ENCODE measurements at regions not wholly inside any gene's neighbourhood (a gene's known extent, or its start where the extent isn't known, plus 50 kb on each side); places are given as distances from the start of the nearest gene placed in this dataset.

- H3K27me3 ChIP-seq = no peaks in the 10 kb centered on the region
- no peaks in the 10 kb centered on the region for H3K9me3 ChIP-seq
- H3K4me3 ChIP-seq = no peak overlapping the region
- no peaks in the 10 kb centered on the region for H3K36me3 ChIP-seq (ENCODE audit: low read depth, missing control alignments)
- no peaks in the 10 kb centered on the region for H3K4me1 ChIP-seq
- intact Hi-C loops (cut with DNase I; ENCODE audit: low total_unique reads) = no loop called here
- DNase-seq = no peak
- H3K27ac ChIP-seq = no peak overlapping the region
- TF ChIP-seq CTCF (IDR thresholded peaks at IDR 0.05) = no peak
- no peak for TF ChIP-seq POLR2A (IDR thresholded peaks at IDR 0.05)
These were observed 161.7 kb downstream of the OPA1 start for GRCh38 chr3:193754719-193755118.

DNA sequence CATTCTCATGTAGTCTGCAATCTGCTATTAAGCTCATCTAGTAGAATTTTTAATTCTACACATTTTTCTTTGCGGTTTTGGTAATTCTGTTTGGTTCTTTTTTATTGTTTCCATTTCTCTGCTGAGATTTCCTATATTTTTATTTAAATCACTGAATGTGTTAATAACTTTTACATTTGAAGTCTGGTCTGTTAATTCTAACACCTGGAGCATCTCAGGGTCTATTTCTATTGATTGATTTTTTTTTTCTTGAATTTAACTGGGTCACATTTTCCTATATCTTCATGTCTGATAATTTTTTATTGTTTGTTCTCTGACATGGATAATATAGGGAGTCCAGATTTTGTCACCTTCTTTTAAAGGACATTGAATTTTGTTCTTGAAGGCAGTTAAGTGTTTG lies 163.5 kb downstream of the OPA1 start:
- Histone ChIP-seq H3K27me3 (no peaks in the 10 kb centered on the region), H3K9me3 (no peaks in the 10 kb centered on the region), H3K4me1 (no peaks in the 10 kb centered on the region), H3K4me3 (no peak overlapping the region), H3K27ac (no peak overlapping the region), H3K36me3 (ENCODE audit: low read depth, missing control alignments) (no peaks in the 10 kb centered on the region)
- DNase-seq = no peak
- intact Hi-C loops (cut with DNase I; ENCODE audit: low total_unique reads) = no loop called here
- TF ChIP-seq POLR2A (IDR thresholded peaks at IDR 0.05) = no peak
- no peak for TF ChIP-seq CTCF (IDR thresholded peaks at IDR 0.05)
- WGBS, 2 donors = 92 to 98% methylated on average over 1 of the region's 1 CpG

DNA sequence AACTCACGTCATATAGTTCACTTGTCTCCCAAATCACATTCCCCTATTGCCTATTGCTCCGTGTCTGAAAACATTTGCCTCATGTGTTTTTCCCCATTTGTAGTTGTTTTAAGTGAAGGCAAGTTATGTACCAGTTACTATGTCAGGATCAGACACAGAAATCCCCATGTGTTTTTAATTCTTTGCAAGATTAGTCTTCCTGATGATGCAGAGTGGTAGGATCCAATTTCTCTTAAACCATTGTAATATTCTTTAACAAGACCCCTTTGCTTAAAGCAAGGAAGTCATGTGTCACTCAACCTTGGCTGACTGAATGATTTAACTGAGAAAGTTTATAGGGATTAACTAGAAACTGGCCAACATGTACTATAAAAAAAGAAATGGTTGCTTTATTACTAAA lies 164.4 kb downstream of the OPA1 start:
- no peak overlapping the region for H3K27ac ChIP-seq
- DNase-seq = no peak
- TF ChIP-seq POLR2A (IDR thresholded peaks at IDR 0.05) (no peak), CTCF (IDR thresholded peaks at IDR 0.05) (no peak)
- intact Hi-C loops (cut with DNase I; ENCODE audit: low total_unique reads) = no loop called here
- no peaks in the 10 kb centered on the region for H3K9me3 ChIP-seq
- H3K27me3 ChIP-seq = no peaks in the 10 kb centered on the region
- H3K36me3 ChIP-seq (ENCODE audit: low read depth, missing control alignments) = no peaks in the 10 kb centered on the region
- no peaks in the 10 kb centered on the region for H3K4me1 ChIP-seq
- no peak overlapping the region for H3K4me3 ChIP-seq
- WGBS, 2 donors = 90 to 98% methylated on average over 2 of the region's 2 CpGs

DNA sequence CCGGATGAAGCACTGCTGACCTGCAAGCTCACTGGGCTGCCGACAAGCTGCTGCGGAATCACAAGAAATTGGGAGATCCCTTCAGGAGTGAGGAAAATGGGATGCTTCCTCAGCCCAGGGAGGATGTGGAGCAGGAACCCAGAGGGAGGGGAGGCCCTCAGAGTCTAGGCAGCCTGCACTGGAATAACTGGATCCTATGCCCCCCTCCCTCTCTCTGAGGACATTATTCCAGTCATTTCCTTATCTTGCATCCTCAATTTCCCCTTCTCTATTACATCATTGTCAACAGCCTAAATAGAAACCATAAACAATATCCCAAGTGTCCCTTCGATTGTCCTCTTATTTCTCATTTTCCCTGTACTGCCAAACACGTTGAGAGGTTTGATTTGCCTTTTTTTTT lies 169.0 kb downstream of the OPA1 start:
- intact Hi-C loops (cut with DNase I; ENCODE audit: low total_unique reads) = no loop called here
- TF ChIP-seq POLR2A (IDR thresholded peaks at IDR 0.05) (no peak), CTCF (IDR thresholded peaks at IDR 0.05) (no peak)
- H3K4me1 ChIP-seq = peaks cover 5% of the 10 kb centered on the region

DNA sequence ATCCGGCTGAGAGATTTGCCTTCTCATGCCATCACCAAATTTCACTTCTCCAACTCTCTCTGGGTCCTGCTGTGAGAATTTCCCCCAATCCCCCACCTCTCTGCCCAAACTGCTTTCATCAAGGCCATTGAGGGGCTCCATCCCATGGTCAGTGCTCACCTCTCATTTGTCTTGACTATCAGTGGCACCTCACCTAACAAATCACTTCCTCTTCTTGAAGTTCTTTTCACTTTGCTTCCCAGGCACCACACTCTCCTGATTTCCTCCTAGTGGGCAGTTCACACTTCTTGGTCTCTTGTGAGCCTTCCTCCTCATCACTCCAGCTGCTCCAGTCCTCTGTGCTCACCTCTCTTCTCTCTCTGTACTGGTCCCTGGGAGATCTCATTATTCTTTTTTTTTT lies 169.6 kb downstream of the OPA1 start:
- Histone ChIP-seq H3K36me3 (ENCODE audit: low read depth, missing control alignments) (no peaks in the 10 kb centered on the region), H3K27me3 (no peaks in the 10 kb centered on the region), H3K4me3 (no peak overlapping the region), H3K27ac (no peak overlapping the region), H3K4me1 (peaks cover 5% of the 10 kb centered on the region), H3K9me3 (no peaks in the 10 kb centered on the region)
- intact Hi-C loops (cut with DNase I; ENCODE audit: low total_unique reads) = no loop called here
- no peak for TF ChIP-seq POLR2A (IDR thresholded peaks at IDR 0.05)
- no peak for TF ChIP-seq CTCF (IDR thresholded peaks at IDR 0.05)
- no peak for DNase-seq
- 96 to 100% methylated on average over 1 of the region's 1 CpG for WGBS, 2 donors

More for the DNA sequence above, 169.0 kb downstream of the OPA1 start:
- H3K27ac ChIP-seq = no peak overlapping the region
- DNase-seq = no peak
- no peaks in the 10 kb centered on the region for H3K9me3 ChIP-seq
- H3K27me3 ChIP-seq = no peaks in the 10 kb centered on the region
- H3K4me3 ChIP-seq = no peak overlapping the region
- no peaks in the 10 kb centered on the region for H3K36me3 ChIP-seq (ENCODE audit: low read depth, missing control alignments)
- WGBS, 2 donors = 81 to 83% methylated on average over 5 of the region's 5 CpGs
